ENCODE measurements at regions not wholly inside any gene's neighbourhood (a gene's known extent, or its start where the extent isn't known, plus 50 kb on each side); places are given as distances from the start of the nearest gene placed in this dataset.
"Not testable (repeated sequence)": the region's sequence is repeated elsewhere in the genome, so short reads cannot be mapped to it uniquely, and the experiment has no call there.

GRCh38 chr15:39502611-39503195, 78.2 kb upstream of the THBS1 start:
- no peaks in the 10 kb centered on the region for H3K9me3 Mint-ChIP-seq
- H3K27me3 Mint-ChIP-seq, result peaks cover 3% of the 10 kb centered on the region
- no peaks in the 10 kb centered on the region for H3K36me3 Mint-ChIP-seq (ENCODE audit: low read depth)
- H3K27ac Mint-ChIP-seq, result no peak overlapping the region
- H3K4me3 Mint-ChIP-seq, result no peak overlapping the region
- ATAC-seq (replicated peaks), result no peak
- H3K4me1 Mint-ChIP-seq, result no peaks in the 10 kb centered on the region

DNA sequence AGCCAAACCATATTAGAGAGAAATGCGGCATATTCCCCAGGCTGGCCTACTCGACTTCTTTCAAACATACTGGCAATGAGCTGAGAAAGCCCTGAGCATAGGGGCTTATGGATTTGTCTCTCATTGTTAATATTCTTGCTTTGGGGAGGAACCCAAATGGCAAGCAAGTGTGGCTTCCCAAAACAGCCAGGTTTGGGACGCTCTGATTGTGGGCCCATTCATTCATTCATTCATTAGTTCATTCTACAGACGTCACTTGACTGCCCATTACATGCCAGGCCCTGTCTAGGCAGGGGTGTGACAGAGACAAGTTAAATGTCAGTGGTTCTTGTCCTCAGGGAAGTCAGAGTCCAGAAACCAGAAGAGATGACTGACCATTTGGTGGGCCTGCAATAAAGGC, 77.4 kb upstream of the THBS1 start:
- H3K9me3 Mint-ChIP-seq, result no peaks in the 10 kb centered on the region
- no peak overlapping the region for H3K27ac Mint-ChIP-seq
- ATAC-seq (replicated peaks), result no peak
- H3K36me3 Mint-ChIP-seq (ENCODE audit: low read depth), result no peaks in the 10 kb centered on the region
- H3K4me3 Mint-ChIP-seq, result no peak overlapping the region
- peaks cover 6% of the 10 kb centered on the region for H3K27me3 Mint-ChIP-seq
- H3K4me1 Mint-ChIP-seq, result no peaks in the 10 kb centered on the region

GRCh38 chr15:39504808-39505207, 76.1 kb upstream of the THBS1 start:
- Mint-ChIP-seq H3K4me1 (no peaks in the 10 kb centered on the region), H3K27ac (no peak overlapping the region), H3K27me3 (peaks cover 8% of the 10 kb centered on the region), H3K4me3 (no peak overlapping the region), H3K9me3 (no peaks in the 10 kb centered on the region), H3K36me3 (ENCODE audit: low read depth) (no peaks in the 10 kb centered on the region)
- ATAC-seq (replicated peaks), result no peak

- Mint-ChIP-seq H3K36me3 (ENCODE audit: low read depth) (no peaks in the 10 kb centered on the region), H3K9me3 (no peaks in the 10 kb centered on the region), H3K27me3 (peaks cover 18% of the 10 kb centered on the region), H3K4me3 (no peak overlapping the region), H3K4me1 (no peaks in the 10 kb centered on the region), H3K27ac (no peak overlapping the region)
- no peak for ATAC-seq (replicated peaks)
Measured at GRCh38 chr15:39506146-39506545, 74.7 kb upstream of the THBS1 start.

GRCh38 chr15:39508536-39508935, 72.3 kb upstream of the THBS1 start:
- Mint-ChIP-seq H3K4me1 (no peaks in the 10 kb centered on the region), H3K4me3 (no peak overlapping the region), H3K36me3 (ENCODE audit: low read depth) (no peaks in the 10 kb centered on the region), H3K9me3 (peaks cover 1% of the 10 kb centered on the region), H3K27me3 (peaks cover 32% of the 10 kb centered on the region), H3K27ac (no peak overlapping the region)
- no peak for ATAC-seq (replicated peaks)

DNA sequence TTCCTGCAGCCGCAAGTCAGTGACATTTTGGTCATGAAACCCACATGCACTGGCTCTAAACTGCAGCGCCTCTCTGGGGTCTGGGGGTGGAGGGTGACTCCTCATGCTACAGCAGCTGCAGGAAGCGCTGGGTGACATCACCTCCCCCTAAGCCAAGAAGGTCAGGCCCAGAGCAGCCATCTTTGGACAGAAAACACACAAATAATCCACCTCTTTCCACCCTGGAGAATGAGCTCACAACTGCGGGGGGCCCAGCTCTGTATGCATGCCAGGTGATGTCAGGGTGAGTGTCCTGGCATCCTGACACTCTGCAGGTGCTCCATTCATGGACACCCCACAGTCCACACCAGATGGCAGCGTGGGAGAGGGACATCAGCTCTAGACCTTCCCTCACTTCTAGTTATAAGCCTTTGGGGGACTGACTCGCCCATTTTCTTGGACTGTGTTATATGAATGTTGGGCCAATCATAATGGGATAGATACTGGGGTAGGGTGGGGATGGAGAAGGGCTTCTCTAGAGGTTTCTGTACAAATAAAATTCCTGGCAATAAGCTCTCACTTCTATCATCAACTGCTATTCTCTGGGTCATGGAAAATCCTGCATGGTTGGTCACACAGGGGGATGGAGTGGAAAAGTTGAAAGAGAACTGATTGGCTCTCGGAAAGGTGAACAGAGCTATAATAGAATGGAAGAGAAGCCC, 70.7 kb upstream of the THBS1 start:
- no peak for ATAC-seq (replicated peaks)
- H3K4me3 Mint-ChIP-seq, result no peak overlapping the region
- peaks cover 5% of the 10 kb centered on the region for H3K9me3 Mint-ChIP-seq
- no peaks in the 10 kb centered on the region for H3K36me3 Mint-ChIP-seq (ENCODE audit: low read depth)
- H3K27ac Mint-ChIP-seq, result no peak overlapping the region
- H3K4me1 Mint-ChIP-seq, result no peaks in the 10 kb centered on the region
- peaks cover 43% of the 10 kb centered on the region for H3K27me3 Mint-ChIP-seq

DNA sequence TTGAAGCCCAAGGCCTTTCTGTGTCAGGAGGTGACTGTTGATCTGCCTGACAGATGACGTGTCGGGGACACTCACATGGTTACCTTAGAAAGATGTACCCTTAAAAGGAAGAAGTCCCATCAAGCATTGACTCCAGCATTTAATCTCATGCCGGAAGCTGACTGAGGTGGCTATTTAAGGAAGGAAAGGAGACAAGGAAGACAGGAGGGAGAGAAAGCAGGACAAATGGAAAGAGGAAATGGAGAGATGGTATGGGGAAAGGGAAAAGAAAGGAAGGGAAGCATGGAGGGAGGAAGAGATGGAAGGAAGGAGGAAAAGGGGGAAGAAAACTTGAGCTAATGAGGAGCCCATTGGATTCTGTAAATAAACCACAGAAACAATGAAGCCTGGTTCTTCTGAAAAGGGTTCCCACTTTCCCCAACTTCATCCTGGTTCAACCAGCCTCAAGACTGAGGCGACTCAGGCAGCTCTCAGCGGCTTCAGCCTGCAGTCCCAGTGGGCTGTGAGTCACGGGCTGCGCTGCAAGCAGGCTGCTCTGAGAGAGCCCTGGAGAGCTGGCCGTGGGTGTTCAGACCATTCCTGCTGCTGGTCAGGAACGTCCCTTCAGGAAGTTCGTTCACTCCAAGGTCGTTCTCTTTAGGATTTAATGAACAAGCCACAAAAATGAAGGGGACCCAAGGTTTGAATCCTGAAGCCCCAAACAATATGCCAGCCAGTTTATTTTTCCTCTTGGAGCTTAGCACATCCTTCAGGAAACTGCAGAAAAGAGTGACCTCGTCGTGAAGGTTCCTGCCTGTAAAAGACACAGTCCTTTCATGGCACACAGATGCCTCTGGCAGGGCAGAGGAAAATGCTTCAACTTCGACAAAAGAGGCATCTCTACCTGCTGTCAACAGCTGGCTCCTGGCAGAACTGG, 69.6 kb upstream of the THBS1 start:
- no peak for ATAC-seq (replicated peaks)

GRCh38 chr15:39511916-39512260, 69.0 kb upstream of the THBS1 start:
- Mint-ChIP-seq H3K4me3 (no peak overlapping the region), H3K27ac (no peak overlapping the region), H3K9me3 (peaks cover 5% of the 10 kb centered on the region), H3K4me1 (no peaks in the 10 kb centered on the region), H3K27me3 (peaks cover 48% of the 10 kb centered on the region), H3K36me3 (ENCODE audit: low read depth) (no peaks in the 10 kb centered on the region)
- ATAC-seq (replicated peaks), result no peak

More for the DNA sequence above, 69.6 kb upstream of the THBS1 start:
- Mint-ChIP-seq H3K27me3 (peaks cover 44% of the 10 kb centered on the region), H3K27ac (no peak overlapping the region), H3K36me3 (ENCODE audit: low read depth) (no peaks in the 10 kb centered on the region), H3K9me3 (peaks cover 5% of the 10 kb centered on the region), H3K4me3 (no peak overlapping the region), H3K4me1 (no peaks in the 10 kb centered on the region)

DNA sequence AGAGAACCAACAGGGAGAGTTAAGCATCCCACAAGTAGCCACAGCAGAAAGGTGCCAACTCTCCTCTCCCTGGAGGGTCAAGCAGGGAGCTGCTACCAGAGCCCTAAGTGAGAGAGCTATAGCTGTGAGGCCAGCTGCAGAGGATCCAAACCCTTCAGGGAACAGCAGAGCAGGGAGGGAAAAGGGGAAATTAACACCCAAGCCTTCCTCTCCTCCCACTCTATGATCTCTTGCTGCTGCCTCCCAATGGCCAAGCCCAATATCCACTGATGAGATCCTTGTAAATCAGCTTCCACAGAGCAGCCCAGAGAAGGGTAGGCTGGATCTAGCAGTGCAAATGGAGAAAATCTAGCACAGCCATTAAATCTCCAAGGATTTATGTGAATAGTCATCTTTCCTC, 68.2 kb upstream of the THBS1 start:
- Mint-ChIP-seq H3K27ac (no peak overlapping the region), H3K27me3 (peaks cover 54% of the 10 kb centered on the region), H3K9me3 (peaks cover 5% of the 10 kb centered on the region), H3K4me3 (no peak overlapping the region), H3K36me3 (ENCODE audit: low read depth) (no peaks in the 10 kb centered on the region), H3K4me1 (no peaks in the 10 kb centered on the region)
- no peak for ATAC-seq (replicated peaks)

DNA sequence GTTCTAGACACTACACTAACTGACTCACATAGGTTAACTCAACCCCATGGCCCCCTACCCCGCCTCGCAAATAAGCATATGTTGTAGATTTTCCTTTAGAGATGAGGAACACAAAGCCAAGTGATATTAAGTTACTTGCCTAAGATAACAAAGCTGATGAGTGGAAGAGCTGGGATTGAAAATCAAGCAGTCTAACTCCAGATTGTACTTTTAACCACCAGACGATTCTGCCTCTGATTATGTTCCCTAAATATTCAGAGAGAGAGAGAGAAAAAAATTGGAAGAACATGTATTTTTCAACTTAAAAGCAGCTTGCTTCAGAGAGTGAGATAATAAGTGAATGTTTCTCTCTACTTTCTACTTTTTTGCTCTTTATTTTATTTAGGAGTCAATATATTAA, 66.9 kb upstream of the THBS1 start:
- Mint-ChIP-seq H3K4me3 (no peak overlapping the region), H3K4me1 (no peaks in the 10 kb centered on the region)
- ATAC-seq (replicated peaks), result no peak

DNA sequence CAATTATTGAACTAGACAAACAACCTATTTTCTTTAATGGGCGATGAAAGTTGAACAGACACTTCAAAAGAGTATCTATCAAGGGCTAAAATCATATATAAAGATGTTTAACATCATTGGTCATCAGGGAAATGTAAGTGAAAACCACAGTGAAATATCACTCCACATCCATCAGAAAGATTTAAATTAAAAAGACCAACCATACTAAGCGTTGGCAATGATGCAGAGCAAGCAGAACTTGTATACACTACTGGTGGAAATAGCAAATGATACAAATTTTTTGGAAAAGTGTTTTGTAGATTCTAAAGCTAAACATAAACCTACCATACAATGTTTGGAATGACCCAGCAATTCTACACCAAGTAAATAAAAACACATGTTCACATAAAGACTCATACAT, 65.9 kb upstream of the THBS1 start:
- H3K27ac Mint-ChIP-seq, result no peak overlapping the region
- H3K4me1 Mint-ChIP-seq, result no peaks in the 10 kb centered on the region
- peaks cover 60% of the 10 kb centered on the region for H3K27me3 Mint-ChIP-seq
- H3K4me3 Mint-ChIP-seq, result no peak overlapping the region
- H3K36me3 Mint-ChIP-seq (ENCODE audit: low read depth), result no peaks in the 10 kb centered on the region
- ATAC-seq (replicated peaks), result no peak
- H3K9me3 Mint-ChIP-seq, result peaks cover 5% of the 10 kb centered on the region

More for the DNA sequence above, 66.9 kb upstream of the THBS1 start:
- Mint-ChIP-seq H3K36me3 (ENCODE audit: low read depth) (no peaks in the 10 kb centered on the region), H3K27me3 (peaks cover 57% of the 10 kb centered on the region), H3K27ac (no peak overlapping the region), H3K9me3 (peaks cover 5% of the 10 kb centered on the region)

DNA sequence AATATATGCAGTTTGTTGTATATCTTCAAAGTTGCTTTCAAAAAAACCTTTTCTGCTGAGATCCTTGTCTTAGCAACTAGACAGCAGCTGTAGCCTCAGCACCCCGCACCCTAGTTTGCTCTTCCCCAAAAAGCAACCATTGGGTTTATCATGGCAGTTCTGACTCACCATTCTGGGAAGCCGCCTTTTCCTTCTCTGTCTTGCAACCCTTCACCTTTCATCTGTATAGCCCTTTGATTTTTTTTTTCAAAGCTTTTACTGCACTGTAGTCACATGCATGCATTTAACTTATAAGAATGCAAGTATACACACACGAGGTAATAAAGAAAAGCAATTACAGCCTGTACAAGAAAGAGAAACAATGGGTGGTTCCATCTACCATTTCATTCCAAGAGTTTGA, 65.1 kb upstream of the THBS1 start:
- H3K36me3 Mint-ChIP-seq (ENCODE audit: low read depth), result no peaks in the 10 kb centered on the region
- H3K4me1 Mint-ChIP-seq, result no peaks in the 10 kb centered on the region
- no peak overlapping the region for H3K4me3 Mint-ChIP-seq
- peaks cover 5% of the 10 kb centered on the region for H3K9me3 Mint-ChIP-seq
- peaks cover 54% of the 10 kb centered on the region for H3K27me3 Mint-ChIP-seq
- H3K27ac Mint-ChIP-seq, result no peak overlapping the region
- no peak for ATAC-seq (replicated peaks)

DNA sequence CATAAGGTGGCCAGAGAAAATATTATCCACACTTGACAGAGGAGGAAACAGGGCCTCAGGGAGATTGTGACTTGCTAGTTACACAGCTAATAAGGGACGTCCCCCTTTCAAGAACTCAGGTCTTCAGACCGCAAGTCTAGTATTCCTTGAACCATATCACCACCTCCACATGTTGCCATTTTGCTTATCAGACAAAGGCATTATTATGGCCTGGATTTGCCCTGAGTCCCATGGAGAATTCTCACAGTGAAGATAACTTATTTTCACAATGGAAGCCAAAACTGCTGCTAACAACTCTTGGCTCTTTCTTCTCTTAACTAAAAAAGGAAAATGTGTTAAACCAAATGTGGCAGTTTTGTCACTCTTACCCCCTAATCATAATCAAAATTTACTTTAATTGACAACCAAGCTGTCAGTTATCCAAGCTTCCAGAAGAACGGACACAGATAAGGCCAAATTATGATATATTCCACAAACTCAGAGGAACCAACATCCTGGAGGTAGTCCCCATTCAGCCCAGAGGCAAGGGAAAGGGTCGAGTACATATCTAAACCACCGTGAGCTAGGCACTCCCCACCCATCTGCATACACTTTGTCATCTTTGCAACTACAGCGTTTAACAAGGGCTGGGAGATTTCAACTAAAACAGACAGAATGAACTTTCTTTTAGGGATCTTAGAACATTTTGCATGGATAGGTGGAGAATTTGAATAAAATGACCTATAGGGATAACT, 63.6 kb upstream of the THBS1 start:
- Mint-ChIP-seq H3K4me1 (no peaks in the 10 kb centered on the region), H3K27ac (no peak overlapping the region), H3K9me3 (peaks cover 5% of the 10 kb centered on the region), H3K4me3 (no peak overlapping the region), H3K27me3 (peaks cover 50% of the 10 kb centered on the region), H3K36me3 (ENCODE audit: low read depth) (no peaks in the 10 kb centered on the region)
- ATAC-seq (replicated peaks), result no peak

GRCh38 chr15:39523968-39524367, 56.9 kb upstream of the THBS1 start:
- not testable (repeated sequence) for H3K4me1 Mint-ChIP-seq; H3K27ac Mint-ChIP-seq; ATAC-seq (replicated peaks); H3K9me3 Mint-ChIP-seq; H3K4me3 Mint-ChIP-seq; H3K36me3 Mint-ChIP-seq (ENCODE audit: low read depth)
- H3K27me3 Mint-ChIP-seq, result peaks cover 12% of the 10 kb centered on the region
